Naive B cell (primary cell): ENCODE measurements at regions not wholly inside any gene's neighbourhood (a gene's known extent, or its start where the extent isn't known, plus 50 kb on each side); places are given as distances from the start of the nearest gene placed in this dataset.

Source experiments
- ATAC-seq, 2 donors: fragments of 150-1000 bp; cut with Tn5 transposase; 2 replicates each; pipeline ENCODE4 v1.10.0; 2021; ENCODE audit warnings: low read depth in 2 of 2, mild to moderate bottlenecking in 2 of 2, moderate library complexity in 2 of 2
- DNase-seq: peaks from one replicate; pipeline ENCODE4 v3.0.0; 2022
- H3K27ac Mint-ChIP-seq, 6 donors: one replicate each; pipeline ENCODE4 v1.8.0; 2020 to 2022; ENCODE audit warnings: mild to moderate bottlenecking in 6 of 6, mixed read lengths in 6 of 6, moderate library complexity in 5 of 6, inconsistent platforms in 2 of 6
- H3K27me3 Mint-ChIP-seq, 3 donors: one replicate each; pipeline ENCODE4 v1.8.0; 2021 to 2022; ENCODE audit warnings: mixed read lengths in 3 of 3, mild to moderate bottlenecking in 1 of 3
- H3K36me3 Mint-ChIP-seq, 2 donors: one replicate each; pipeline ENCODE4 v1.8.0; 2020 to 2022; ENCODE audit warnings: mixed read lengths in 2 of 2, inconsistent platforms in 1 of 2, mild to moderate bottlenecking in 1 of 2
- H3K4me1 Mint-ChIP-seq, 3 donors: one replicate each; pipeline ENCODE4 v1.8.0; 2020 to 2022; ENCODE audit warnings: mixed read lengths in 3 of 3, inconsistent platforms in 1 of 3, mild to moderate bottlenecking in 1 of 3, moderate library complexity in 1 of 3
- H3K4me3 Mint-ChIP-seq, 8 donors: one replicate each; pipeline ENCODE4 v1.8.0; 2020 to 2022; ENCODE audit warnings: mild to moderate bottlenecking in 8 of 8, mixed read lengths in 8 of 8, moderate library complexity in 8 of 8, inconsistent platforms in 2 of 8
- H3K9me3 Mint-ChIP-seq, 7 donors: one replicate each; pipeline ENCODE4 v1.8.0; 2020 to 2022; ENCODE audit warnings: mixed read lengths in 7 of 7, mild to moderate bottlenecking in 5 of 7, inconsistent platforms in 2 of 7, moderate library complexity in 1 of 7

DNA sequence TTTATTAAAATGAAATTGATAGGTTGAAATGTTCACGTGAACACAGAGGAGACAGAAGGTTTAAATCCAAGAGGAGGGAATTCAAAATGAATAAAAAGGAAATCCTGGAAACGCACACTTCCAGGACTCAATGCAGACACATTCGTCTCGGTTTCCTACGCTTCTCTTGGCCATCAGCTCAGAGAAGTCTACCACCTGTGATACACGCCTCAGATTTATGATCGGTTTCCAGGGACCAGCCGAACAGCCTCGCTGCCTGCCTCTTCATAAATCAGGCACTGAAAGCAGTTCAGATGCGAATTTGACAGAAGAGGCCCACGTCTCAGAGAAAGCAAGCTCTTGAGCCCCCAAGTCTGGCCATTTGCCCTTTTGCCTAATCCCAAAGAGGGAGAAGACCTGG, 125.5 kb upstream of the IRX3 start:
- Mint-ChIP-seq H3K4me1 (no peaks in the 10 kb centered on the region), H3K36me3 (no peaks in the 10 kb centered on the region), H3K27me3 (peaks cover 12 to 18% (median 16%) of the 10 kb centered on the region in 3 donors), H3K4me3 (no peak overlapping the region), H3K9me3 (peaks cover 0 to 11% (median 0%) of the 10 kb centered on the region in 7 donors), H3K27ac (no peak overlapping the region)
- no peak for DNase-seq
- ATAC-seq, result no peak

DNA sequence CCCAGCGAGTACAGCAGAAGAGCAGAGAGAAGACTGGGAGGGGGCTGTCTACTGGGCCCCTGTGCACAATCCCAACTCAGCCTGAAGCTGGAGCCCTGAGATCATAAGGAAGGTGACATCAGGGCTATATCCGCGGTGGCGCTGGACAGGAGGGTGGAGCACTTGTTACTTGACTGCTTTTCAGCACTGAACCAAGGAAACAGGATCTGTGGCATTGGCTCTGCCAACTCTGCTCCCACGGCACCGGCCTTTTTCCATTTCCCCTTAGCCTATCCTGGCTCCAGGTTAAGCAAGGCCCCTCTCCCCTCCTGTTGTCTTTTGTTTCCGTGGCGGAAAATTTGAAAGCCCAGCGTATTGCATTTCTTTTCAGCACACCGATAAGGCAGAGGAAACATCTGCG, 125.0 kb upstream of the IRX3 start:
- no peak for ATAC-seq

DNA sequence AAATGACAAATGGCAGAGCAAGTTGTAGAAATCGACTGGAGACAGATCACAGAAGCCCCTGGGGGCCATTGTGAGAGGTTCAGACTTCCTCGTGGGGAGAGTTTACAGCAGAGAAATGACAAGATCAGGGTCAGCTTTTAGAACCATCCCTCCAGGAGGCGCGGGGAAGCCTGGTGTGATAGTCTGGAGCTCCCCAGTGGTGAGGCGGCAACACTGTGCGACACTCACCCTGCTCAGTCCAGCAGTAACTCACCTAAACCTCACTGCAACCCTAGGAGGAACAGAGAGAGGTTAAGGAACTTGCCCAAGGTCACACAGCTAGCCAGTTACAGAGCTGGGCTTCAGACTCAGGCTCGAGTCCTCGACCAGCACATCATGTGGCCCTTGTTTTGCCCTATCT, 123.4 kb upstream of the IRX3 start:
- H3K27me3 Mint-ChIP-seq, result peaks cover 6 to 18% (median 15%) of the 10 kb centered on the region in 3 donors
- no peak overlapping the region for H3K27ac Mint-ChIP-seq
- ATAC-seq, result no peak
- no peak overlapping the region for H3K4me3 Mint-ChIP-seq
- no peak for DNase-seq
- H3K36me3 Mint-ChIP-seq, result no peaks in the 10 kb centered on the region
- H3K4me1 Mint-ChIP-seq, result no peaks in the 10 kb centered on the region
- peaks cover 0 to 5% (median 0%) of the 10 kb centered on the region in 7 donors for H3K9me3 Mint-ChIP-seq

More for the DNA sequence above, 125.0 kb upstream of the IRX3 start:
- peaks cover 0 to 11% (median 0%) of the 10 kb centered on the region in 7 donors for H3K9me3 Mint-ChIP-seq
- no peaks in the 10 kb centered on the region for H3K36me3 Mint-ChIP-seq
- H3K4me1 Mint-ChIP-seq, result no peaks in the 10 kb centered on the region
- no peak for DNase-seq
- peaks cover 12 to 18% (median 16%) of the 10 kb centered on the region in 3 donors for H3K27me3 Mint-ChIP-seq
- H3K27ac Mint-ChIP-seq, result no peak overlapping the region
- no peak overlapping the region for H3K4me3 Mint-ChIP-seq

DNA sequence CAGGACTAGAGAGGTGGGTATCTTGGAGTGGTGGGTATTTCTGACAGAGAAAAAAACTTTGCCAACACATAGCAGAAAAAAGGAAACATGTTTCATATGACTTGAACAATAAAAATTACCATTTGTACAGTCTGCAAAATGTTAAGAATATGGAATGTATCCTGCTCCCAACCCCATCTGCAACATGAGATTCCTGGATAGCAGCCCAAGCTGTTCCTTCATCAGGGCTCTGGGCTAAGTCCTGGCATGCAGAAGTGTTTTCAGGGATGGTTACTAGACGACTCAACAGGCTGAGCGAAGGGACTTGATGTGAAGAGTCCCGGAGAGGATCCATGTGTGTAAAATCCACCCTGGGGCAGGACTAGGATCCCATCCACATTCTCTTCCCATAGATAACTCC, 121.0 kb upstream of the IRX3 start:
- Mint-ChIP-seq H3K4me1 (no peaks in the 10 kb centered on the region), H3K27me3 (peaks cover 0 to 11% (median 8%) of the 10 kb centered on the region in 3 donors), H3K36me3 (no peaks in the 10 kb centered on the region), H3K4me3 (no peak overlapping the region), H3K9me3 (peaks cover 0 to 5% (median 0%) of the 10 kb centered on the region in 7 donors), H3K27ac (no peak overlapping the region)
- ATAC-seq (no peak), DNase-seq (no peak)

DNA sequence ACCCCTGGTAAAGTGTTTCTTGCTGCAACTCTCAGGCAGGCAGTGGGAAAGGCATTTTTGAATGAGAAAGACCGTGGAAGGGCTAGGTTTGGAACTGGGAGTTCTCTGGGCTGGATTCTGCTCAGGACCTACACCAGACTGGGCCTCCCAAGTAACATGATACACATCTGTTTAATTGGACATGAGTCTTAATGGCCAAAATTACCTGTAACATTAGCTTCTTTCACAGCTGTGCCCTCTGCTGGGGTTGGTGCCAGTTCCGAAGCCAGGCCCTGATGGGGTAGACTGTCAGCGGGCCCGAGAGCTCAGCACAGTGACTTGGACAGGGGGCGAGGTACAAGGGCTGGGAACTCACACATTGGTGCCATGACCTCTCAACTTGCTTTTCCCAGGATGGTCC, 118.9 kb upstream of the IRX3 start:
- H3K27ac Mint-ChIP-seq, result no peak overlapping the region
- no peaks in the 10 kb centered on the region for H3K4me1 Mint-ChIP-seq
- no peaks in the 10 kb centered on the region for H3K36me3 Mint-ChIP-seq
- ATAC-seq (no peak), DNase-seq (no peak)
- H3K4me3 Mint-ChIP-seq, result peak overlapping the region in 1 of 8 donors; percentile 5
- peaks cover 0 to 5% (median 0%) of the 10 kb centered on the region in 3 donors for H3K27me3 Mint-ChIP-seq
- peaks cover 0 to 5% (median 0%) of the 10 kb centered on the region in 7 donors for H3K9me3 Mint-ChIP-seq

DNA sequence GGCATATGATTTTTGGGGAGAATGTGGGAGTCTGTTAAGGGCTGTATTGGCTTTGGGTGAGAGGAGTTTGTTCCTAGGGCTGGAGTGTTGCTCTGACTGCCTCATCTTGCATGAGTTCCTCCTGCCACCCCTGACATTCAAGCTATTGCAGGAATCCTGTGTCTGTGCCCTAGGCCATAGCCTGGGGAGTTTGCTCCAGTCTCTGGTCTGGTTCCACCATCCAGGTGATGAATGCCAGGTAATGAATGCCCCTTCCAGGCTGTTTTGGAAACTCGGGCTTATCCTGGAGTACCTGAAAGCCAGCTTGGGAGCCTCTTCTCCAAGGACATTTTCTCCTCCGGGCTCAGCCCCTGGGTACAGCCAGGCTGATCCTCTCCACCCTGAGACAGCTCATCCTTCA, 117.0 kb upstream of the IRX3 start:
- peaks cover 0 to 5% (median 0%) of the 10 kb centered on the region in 7 donors for H3K9me3 Mint-ChIP-seq
- no peaks in the 10 kb centered on the region for H3K4me1 Mint-ChIP-seq
- H3K4me3 Mint-ChIP-seq, result no peak overlapping the region
- ATAC-seq (no peak), DNase-seq (no peak)
- H3K36me3 Mint-ChIP-seq, result no peaks in the 10 kb centered on the region
- peaks cover 0 to 4% (median under 1%) of the 10 kb centered on the region in 3 donors for H3K27me3 Mint-ChIP-seq
- H3K27ac Mint-ChIP-seq, result peak overlapping the region in 1 of 6 donors; percentile 81

DNA sequence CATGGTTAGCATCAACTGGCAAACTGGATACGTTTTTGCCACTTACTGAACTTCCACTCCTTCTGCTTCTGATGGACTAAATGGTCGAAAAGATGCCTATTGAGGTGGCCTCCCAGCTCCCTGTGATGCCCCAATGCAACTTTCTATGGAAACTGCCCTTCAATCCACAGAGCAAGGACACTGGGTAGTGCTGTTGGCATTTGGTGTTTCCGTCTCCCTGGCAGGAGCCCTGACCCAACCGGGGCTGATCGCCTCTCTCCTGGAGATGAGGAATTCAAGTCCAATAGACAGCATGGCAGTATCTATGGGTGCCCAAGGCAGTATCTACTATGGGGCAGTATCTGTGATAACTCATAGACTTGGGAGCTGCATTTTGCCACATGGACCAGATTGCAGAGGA, 116.3 kb upstream of the IRX3 start:
- H3K9me3 Mint-ChIP-seq, result peaks cover 0 to 5% (median 0%) of the 10 kb centered on the region in 7 donors
- H3K4me1 Mint-ChIP-seq, result no peaks in the 10 kb centered on the region
- H3K4me3 Mint-ChIP-seq, result no peak overlapping the region
- H3K27ac Mint-ChIP-seq, result no peak overlapping the region
- peaks cover 7 to 10% (median 7%) of the 10 kb centered on the region in 3 donors for H3K27me3 Mint-ChIP-seq
- DNase-seq (no peak), ATAC-seq (no peak)
- no peaks in the 10 kb centered on the region for H3K36me3 Mint-ChIP-seq

DNA sequence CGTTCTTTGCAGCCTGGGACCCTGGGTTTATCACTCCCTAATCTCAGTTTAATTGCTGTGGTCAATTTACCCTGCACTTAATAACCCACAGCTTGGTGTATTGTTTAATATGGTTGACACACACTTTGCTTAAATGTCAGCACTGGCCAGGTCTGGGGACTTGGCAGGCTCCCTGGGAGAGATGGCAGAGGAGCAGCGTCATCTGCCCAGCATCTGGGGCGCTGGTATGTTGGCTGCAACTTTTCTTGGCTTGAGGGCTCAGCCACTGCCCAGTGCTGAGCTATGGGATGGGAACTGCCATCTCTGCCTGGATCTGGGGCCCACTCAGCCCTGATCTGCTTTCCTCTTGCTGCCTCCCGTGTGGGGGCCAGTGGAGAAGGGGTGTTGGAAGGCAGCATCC, 115.7 kb upstream of the IRX3 start:
- ATAC-seq (no peak), DNase-seq (no peak)
- Mint-ChIP-seq H3K27me3 (peaks cover 10 to 13% (median 13%) of the 10 kb centered on the region in 3 donors), H3K4me3 (no peak overlapping the region), H3K4me1 (no peaks in the 10 kb centered on the region), H3K36me3 (peaks cover 0 to 2% of the 10 kb centered on the region in 2 donors), H3K27ac (no peak overlapping the region), H3K9me3 (peaks cover 0 to 6% (median 0%) of the 10 kb centered on the region in 7 donors)

DNA sequence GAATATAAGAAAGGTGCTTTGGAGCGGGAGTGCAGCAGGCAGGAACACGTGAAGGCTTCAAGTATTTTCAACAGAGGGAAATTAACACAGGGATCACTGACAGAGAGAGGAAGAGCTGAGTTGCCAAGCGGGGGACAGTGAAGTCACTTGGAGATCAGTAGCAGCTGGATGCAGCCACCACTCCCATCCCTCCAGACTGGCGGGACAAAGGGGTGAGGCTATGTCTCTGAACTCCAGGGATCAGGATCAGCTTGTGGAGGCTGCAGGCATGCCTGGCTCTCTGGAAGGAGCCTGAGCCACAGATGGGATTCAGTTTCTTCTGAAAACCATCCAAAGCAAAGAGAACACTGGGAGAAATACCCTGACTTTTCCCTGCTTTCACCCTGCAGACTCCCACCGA, 113.7 kb upstream of the IRX3 start:
- Mint-ChIP-seq H3K27ac (no peak overlapping the region), H3K9me3 (peaks cover 0 to 16% (median 6%) of the 10 kb centered on the region in 7 donors), H3K4me1 (no peaks in the 10 kb centered on the region), H3K36me3 (peaks cover 0 to 9% of the 10 kb centered on the region in 2 donors), H3K27me3 (peaks cover 17 to 20% (median 18%) of the 10 kb centered on the region in 3 donors), H3K4me3 (no peak overlapping the region)
- no peak for ATAC-seq
- no peak for DNase-seq

DNA sequence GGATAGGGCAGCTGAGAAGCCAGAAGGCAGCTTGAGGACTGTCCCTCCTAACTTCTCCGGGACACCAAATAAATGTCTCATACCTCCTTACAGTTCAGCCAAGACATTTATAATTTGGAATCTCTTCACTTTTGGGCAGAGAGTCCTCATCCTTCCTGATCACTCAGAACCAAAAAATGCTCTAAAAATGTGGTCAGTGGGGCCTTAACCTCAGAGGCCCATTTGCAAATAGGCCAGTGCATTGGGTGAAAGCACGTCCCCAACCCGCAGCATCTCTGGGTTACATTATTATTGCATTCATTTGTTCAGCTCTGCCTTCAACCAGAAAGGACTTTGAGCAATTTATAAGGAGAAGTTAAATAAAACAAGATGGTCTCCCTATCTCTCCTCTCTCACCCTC, 112.4 kb upstream of the IRX3 start:
- Mint-ChIP-seq H3K27me3 (peaks cover 18 to 21% (median 20%) of the 10 kb centered on the region in 3 donors), H3K27ac (no peak overlapping the region), H3K4me3 (peak overlapping the region in 1 of 8 donors; percentile 44), H3K36me3 (peaks cover 0 to 9% of the 10 kb centered on the region in 2 donors), H3K9me3 (peaks cover 0 to 17% (median 6%) of the 10 kb centered on the region in 7 donors), H3K4me1 (no peaks in the 10 kb centered on the region)
- no peak for DNase-seq
- no peak for ATAC-seq

DNA sequence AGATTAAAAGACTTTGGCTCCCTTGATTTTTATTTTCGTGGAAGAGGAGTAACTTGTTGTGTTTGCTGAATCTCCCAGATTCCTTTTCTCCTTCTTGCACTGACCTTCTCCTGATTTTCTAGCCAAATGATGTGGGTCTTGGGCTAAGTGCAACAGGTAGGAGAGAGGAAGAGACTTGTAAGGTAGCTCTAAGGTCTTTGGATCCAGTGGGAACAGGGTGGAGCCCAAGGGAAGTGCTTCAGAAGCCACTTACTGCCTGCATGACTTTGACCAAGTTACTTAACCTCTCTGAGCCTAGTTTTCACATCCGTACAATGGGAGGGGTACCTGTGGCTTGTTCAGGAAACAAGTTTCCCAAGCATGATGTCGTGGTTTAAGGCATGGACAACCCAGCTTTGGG, 111.3 kb upstream of the IRX3 start:
- H3K27ac Mint-ChIP-seq, result no peak overlapping the region
- H3K36me3 Mint-ChIP-seq, result peaks cover 0 to 9% of the 10 kb centered on the region in 2 donors
- no peak for ATAC-seq
- peaks cover 0 to 21% (median 6%) of the 10 kb centered on the region in 7 donors for H3K9me3 Mint-ChIP-seq
- H3K4me3 Mint-ChIP-seq, result no peak overlapping the region
- H3K27me3 Mint-ChIP-seq, result peaks cover 20 to 26% (median 23%) of the 10 kb centered on the region in 3 donors
- H3K4me1 Mint-ChIP-seq, result no peaks in the 10 kb centered on the region
- DNase-seq, result no peak

DNA sequence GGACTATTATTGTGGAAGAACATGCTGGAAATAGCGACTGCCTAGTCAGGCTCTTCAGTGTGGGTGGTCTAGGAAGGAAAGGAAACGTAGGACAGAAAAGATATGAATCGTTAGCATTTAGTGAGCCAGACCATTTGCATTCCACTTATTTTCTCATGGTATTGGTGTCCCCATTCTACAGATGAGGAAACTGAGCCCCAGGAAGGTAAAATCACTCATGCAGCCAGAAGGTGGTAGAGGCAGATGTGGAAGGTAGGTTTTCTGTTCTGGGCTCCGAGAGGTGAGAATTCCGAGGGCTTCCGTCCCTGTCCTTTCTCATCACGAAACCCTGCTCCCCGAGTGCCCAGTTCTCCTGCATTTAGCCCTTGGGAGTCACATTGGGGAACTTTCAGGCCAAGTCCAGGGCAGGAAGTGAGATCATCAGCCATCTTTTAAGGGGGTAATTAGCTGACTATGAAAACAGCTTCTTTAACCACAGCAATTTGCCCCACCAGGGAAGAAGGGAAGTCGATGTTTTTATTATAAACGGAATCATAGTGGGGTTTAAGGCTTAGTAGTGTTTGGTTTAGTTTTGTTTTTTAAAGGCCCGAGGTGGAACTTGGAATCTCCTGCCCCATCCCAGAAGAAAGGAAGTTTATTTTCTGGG, 110.7 kb upstream of the IRX3 start:
- Mint-ChIP-seq H3K27me3 (peaks cover 20 to 26% (median 23%) of the 10 kb centered on the region in 3 donors), H3K9me3 (peaks cover 0 to 21% (median 6%) of the 10 kb centered on the region in 7 donors), H3K27ac (no peak overlapping the region), H3K4me1 (no peaks in the 10 kb centered on the region), H3K36me3 (peaks cover 0 to 9% of the 10 kb centered on the region in 2 donors), H3K4me3 (no peak overlapping the region)
- ATAC-seq (no peak), DNase-seq (no peak)

DNA sequence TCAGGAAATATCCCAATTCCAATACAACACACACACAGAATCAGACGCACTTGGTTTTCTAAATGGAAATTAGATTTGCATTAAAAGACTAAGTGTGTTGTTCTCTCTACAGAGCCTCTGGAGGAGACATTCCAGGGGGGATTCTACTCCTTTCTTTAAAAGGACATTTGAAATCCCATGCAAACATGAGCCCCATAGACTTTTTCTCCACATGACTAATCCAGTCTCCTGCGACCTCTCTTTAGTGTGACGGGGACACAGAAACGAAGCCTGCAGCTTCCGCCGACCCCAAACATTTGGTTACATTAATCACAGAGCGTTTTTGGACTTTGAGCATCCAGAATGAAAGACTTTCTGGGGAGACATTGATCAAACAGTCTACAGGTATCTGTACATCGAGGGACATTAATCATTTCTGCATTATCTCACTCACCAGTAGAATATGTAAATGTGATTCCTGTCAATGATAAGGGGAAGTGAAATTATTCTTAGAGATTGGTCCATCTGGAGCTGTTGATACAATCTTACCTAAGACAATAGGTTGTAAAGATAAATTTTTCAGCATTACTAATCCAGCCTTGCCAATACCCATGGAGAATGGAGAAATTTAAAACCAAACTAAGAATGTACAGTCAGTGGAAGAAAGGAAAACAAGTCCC, 103.4 kb upstream of the IRX3 start:
- Mint-ChIP-seq H3K27me3 (peaks cover 0 to 9% (median 8%) of the 10 kb centered on the region in 3 donors), H3K27ac (no peak overlapping the region), H3K36me3 (no peaks in the 10 kb centered on the region), H3K9me3 (peaks cover 0 to 6% (median 0%) of the 10 kb centered on the region in 7 donors), H3K4me1 (no peaks in the 10 kb centered on the region), H3K4me3 (no peak overlapping the region)
- DNase-seq (no peak), ATAC-seq (no peak)

DNA sequence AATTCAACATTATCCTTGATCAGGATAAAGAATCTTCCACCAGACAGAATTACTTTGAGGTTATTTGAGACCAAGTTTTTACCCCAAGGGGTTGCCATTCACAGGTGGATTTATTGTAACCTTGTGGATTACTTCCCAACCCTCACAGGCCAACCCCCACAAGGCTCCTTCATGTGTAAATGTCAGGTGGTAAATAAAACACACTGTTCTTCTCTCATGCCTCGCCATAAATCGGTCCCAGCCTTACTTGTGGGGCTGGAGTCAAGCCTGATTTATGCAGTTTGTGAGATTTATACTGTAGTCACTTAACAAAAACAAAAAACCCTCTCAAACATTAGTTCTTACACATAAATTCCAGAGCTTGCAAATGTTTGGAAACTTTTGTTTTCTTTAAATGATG, 98.6 kb upstream of the IRX3 start:
- Mint-ChIP-seq H3K27me3 (peaks cover 0 to 9% (median 0%) of the 10 kb centered on the region in 3 donors), H3K4me1 (no peaks in the 10 kb centered on the region), H3K36me3 (peaks cover 0 to 12% of the 10 kb centered on the region in 2 donors), H3K27ac (no peak overlapping the region), H3K9me3 (peaks cover 6 to 37% (median 14%) of the 10 kb centered on the region in 7 donors), H3K4me3 (no peak overlapping the region)
- ATAC-seq, result no peak
- no peak for DNase-seq
